Astrocyte of the cerebellum (primary cell): ENCODE measurements at regions not wholly inside any gene's neighbourhood (a gene's known extent, or its start where the extent isn't known, plus 50 kb on each side); places are given as distances from the start of the nearest gene placed in this dataset.

Experiments
- DNase-seq: peaks from one replicate; pipeline ENCODE4 v3.0.0-alpha.2; 2011; ENCODE audit warnings: low read depth
- H3K4me3 ChIP-seq: 2 replicates; pipeline ENCODE4 v1.5.1; 2011; ENCODE audit warnings: mild to moderate bottlenecking, low read depth, low read length, moderate library complexity
- CTCF ChIP-seq: IDR thresholded peaks from 2 replicates; pipeline ENCODE4 v1.5.1; 2012; ENCODE audit warnings: low read length, low read depth, moderate library complexity, mild to moderate bottlenecking; ENCODE audit errors: missing control alignments
- in situ Hi-C: cut with HindIII; loops from 2 replicates; pipeline ENCODE4 v1.10.0; 2017; ENCODE audit warnings: low sequenced_read_pairs

DNA sequence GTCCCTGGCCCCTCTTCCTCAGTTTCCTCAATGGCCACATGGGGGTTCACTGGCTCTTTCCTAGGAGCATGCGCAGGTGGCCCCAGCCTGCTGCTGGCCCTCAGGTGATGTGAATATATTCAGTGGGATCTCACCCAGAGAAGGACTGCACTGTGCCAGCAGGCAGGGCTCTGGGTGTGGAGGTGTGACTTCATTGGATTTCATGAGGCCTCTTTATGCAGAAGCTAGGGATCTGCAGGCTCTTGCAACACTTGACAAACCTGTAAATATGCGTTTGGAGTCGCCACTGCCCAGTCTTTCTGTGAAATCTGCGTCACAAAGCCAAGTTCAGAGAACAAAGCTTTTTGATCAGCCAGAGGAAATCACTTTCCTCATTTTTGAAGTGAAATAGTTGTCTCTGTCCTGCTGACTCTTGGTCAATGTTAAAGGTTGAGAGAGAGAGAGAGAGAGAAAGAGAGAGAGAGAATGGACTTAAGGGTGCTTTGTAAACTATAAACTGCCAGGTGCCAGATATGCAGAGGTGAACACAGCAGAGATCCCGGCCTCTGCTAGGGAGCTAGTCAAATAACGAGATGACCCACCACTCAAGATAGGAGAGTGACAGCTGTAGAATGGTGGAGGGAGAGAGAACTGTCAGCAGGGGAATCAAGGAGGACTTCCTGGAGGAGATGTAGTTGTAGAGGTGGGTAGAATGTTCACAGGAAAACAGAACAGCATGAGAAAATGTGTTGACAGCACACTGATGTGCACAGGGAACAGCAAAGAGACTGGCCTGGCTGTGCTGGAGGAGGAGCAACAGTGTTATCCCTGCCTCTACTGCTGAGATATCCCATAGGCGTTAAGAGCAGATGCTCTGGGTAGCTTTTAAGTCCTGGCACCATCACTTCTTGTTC is 167.0 kb upstream of the ZNF618 start:
- in situ Hi-C loops, result no loop called here
- TF ChIP-seq CTCF, result no peak
- DNase-seq, result no peak
- H3K4me3 ChIP-seq, result no peak overlapping the region

DNA sequence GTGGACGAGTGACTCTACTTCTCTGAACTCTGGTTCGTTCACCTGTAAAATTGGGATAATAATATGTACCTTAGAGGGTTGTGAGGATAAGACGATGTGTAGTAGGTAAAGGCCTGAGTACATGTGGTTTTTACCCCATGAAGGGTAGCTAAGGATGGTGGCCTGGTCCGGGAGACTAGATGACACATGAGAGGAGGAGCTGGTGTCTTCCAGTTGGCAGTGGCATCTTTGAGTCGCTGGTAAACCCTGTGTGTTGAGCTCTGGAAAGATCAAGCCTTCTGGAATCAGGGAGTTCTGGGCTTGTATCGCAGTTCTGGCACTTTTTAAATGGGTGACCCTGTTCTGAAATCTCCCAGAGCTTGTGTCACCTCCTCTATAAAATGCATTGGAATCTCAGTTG is 166.4 kb upstream of the ZNF618 start:
- no peak for DNase-seq
- H3K4me3 ChIP-seq, result no peak overlapping the region
- no peak for TF ChIP-seq CTCF
- in situ Hi-C loops, result no loop called here

- DNase-seq, result no peak
- TF ChIP-seq CTCF, result no peak
- no peak overlapping the region for H3K4me3 ChIP-seq
- in situ Hi-C loops, result no loop called here
Observed at GRCh38 chr9:113711251-113711650, 164.9 kb upstream of the ZNF618 start.

DNA sequence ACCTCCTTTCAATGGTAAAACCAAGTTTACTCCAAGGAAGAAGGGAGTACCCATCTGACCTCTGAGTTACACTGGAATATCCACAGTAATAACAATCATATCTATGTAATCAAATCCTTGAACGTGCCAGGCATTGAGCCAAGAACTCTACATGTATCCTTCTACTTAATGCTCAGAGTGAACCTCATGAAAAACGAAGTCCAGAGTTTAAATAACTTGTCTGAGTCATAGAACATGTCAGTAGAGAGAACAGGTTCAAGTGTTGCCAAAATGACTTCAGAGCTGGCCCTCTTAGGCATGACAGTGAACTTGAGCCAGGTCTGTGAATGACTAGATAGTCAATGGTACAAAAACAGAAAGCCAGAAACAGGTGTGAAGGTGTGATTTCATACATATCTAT is 164.1 kb upstream of the ZNF618 start:
- no peak overlapping the region for H3K4me3 ChIP-seq
- in situ Hi-C loops, result no loop called here
- no peak for TF ChIP-seq CTCF
- peak; percentile 37 for DNase-seq

- peak; percentile 9 for DNase-seq
- H3K4me3 ChIP-seq, result no peak overlapping the region
- in situ Hi-C loops, result no loop called here
- no peak for TF ChIP-seq CTCF
Observed at GRCh38 chr9:113715086-113715485, 161.0 kb upstream of the ZNF618 start.

DNA sequence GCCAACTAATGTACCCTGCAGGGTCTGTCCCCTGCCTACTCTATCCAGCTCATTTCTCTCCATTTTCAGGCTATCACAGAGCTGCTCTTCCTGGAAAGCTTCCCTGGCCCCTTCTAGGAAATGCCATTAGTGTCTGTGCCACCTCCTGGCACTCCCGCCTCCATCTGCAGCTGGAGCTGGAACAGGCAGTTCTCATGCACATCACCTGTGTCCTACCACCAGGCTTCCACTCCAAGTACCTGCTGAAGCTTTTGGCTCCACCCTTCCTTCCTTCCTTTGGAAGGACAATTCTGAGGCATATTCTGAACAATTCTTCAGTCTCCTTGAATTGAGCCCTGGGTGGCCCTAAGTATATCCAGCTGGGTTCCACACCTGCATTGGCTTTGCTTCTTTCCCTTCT is 156.2 kb upstream of the ZNF618 start:
- no peak for TF ChIP-seq CTCF
- no peak for DNase-seq
- in situ Hi-C loops, result no loop called here
- no peak overlapping the region for H3K4me3 ChIP-seq

- in situ Hi-C loops, result no loop called here
- no peak overlapping the region for H3K4me3 ChIP-seq
- no peak for DNase-seq
- no peak for TF ChIP-seq CTCF
Observed at GRCh38 chr9:113720495-113720894, 155.6 kb upstream of the ZNF618 start.
